NCI-H345 treated with DMSO at 0.1 percent for 48 hours (cell line): ENCODE measurements at regions not wholly inside any gene's neighbourhood (a gene's known extent, or its start where the extent isn't known, plus 50 kb on each side); places are given as distances from the start of the nearest gene placed in this dataset.

Experiments used
- DNase-seq: peaks from one replicate; lab custom pipeline; 2025; ENCODE audit not compliant: unreplicated experiment; lab: John Stamatoyannopoulos, UW

GRCh38 chr2:126748188-126748760 lies 92.3 kb downstream of the GYPC start:
- no peak for DNase-seq

- no peak for DNase-seq
These were observed 93.1 kb downstream of the GYPC start for GRCh38 chr2:126748929-126749518.

DNA sequence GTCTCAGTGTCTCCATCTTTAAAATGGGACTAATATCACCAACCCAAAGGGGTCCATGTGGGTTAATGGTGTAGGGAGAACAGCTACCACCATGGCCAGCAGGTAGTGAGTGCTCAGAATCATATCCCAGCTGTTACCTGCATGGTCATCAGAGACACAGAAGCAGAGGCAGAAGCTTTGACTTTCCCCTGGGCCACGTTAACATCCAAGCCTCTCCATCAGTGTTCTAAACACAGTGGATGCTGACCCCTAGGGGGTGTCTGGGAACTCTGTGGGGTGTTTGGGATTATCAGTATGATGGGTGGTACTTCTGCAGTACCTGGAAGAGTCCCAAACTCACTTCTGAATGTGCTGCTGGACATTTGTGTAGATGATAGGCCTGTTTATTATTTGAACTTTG lies 93.6 kb downstream of the GYPC start:
- no peak for DNase-seq

GRCh38 chr2:126750506-126750905 lies 94.5 kb downstream of the GYPC start:
- DNase-seq = no peak

- no peak for DNase-seq
These were observed 95.5 kb downstream of the GYPC start for GRCh38 chr2:126751477-126751876.

DNA sequence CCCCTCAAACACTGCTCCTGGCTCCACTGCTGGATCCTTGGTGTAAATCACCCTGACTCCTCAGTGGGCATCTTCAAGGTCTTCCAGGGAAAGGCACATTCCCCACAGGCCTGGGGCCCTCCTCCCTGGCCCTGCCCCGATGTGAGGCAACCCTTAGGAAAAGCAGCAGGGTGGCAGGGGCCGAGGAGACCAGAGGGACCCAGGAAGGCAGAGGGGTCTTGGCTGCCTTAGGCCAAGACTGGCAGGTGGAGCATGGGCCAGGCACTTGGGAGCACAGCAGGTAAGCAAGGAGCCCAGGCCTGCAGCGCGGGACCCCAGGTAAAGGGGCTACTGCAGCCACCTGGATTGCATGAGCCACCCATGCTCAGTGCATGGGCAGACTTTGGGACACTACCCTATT lies 96.9 kb downstream of the GYPC start:
- no peak for DNase-seq

DNA sequence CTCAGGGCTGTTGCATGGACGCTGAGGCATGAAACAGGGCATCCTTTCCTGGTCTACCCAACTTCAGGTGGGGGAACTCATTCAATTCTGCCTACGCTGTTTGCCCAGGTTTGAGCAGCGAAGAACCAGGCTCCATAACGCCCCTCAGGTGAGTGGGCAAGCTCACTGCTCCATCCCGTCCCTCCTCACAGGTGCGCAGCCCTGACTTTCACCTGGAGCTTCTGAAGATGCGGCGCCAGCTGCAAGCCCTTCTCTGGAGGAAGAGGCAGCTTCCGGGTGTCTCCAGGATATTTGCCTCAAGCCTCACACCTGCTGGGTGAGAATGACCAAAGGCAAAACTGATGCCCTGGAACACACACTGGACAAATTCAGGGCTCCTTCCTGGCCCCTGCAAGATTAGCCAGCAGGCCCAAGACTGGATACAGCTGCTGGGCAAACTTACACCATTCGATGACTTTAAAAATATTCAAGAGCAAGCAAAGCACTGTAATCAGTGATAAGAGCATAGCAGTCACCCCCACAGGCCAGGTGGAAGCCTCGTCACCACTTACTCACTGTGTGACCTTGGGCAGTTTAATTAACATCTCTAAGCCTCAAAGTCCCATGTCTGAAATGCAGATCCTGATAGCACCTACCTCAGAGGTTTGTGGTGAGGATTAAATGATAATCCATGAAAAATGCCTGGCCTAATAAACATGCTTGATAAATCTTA lies 97.7 kb downstream of the GYPC start:
- DNase-seq = no peak

DNA sequence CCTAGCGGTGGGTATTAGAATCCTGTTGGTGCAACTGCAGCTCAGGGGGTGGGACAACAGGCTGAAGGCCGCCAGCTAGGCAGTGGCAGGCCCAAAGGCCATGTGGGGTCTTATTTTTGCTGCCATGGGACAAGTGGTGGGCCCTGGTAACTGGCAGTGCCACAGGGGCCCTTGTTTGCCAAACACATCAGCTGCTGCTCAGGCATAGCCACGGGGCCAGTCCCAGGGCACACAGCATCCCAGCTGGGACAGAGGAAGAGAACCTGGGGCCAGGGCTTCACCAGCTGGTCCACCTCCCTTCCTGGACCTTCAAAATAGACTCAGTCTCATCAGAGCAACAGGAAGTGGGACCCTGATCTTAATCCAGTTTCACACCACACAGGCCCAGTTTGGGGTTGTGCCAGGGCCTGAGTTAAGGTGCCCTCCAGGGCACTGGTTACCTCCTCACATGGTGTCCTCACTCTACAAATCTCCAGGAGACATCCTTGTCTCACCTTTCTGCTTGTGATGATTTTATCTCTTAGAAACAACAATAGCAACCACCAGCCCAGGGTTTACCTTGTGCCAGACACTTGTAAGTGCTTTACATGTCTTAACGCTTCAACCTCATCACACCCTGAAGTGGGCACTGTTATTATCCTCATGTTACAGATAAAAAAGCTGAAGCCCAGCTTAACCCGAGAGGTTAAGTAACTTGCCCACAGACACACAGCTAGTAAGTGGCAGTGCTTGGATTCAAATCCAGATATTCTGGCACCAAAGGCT lies 98.5 kb downstream of the GYPC start:
- no peak for DNase-seq

- DNase-seq = no peak
These were observed 100.2 kb downstream of the GYPC start for GRCh38 chr2:126756125-126756524.

DNA sequence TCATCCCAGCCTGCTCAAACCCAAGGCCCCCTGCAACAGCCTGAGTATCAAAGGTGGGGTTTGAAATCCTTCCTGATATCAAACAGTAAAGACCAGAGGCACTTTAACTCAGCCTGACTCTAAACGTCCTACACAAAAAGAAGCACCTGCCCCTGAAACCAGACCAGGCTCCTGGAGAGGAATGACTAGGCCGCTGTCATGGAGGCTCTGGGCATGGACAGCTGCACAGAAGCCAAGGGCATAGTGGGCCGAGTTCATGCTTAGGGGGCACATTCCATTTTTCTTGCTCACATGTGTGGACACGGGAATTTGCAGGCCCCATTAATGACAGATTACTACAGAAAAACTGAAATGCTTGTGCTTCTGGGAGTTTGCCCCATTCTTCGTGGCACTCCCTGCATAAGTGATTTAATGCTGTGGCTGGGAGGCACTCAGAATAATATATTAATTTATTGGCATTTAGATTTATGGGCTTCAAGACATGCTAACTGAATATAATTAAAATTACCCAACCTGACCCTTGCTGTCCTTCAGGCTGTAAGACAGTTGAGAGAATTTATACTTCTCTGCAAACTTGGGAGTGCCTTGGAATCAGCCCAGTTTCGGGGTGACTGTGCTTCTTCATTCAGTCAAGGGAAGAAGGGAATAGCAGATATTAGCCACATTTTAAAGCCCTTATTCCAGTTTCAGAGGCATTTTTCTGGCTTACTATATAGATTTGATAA lies 105.5 kb downstream of the GYPC start:
- DNase-seq = no peak

GRCh38 chr2:126761981-126762878 lies 106.3 kb downstream of the GYPC start:
- no peak for DNase-seq

DNA sequence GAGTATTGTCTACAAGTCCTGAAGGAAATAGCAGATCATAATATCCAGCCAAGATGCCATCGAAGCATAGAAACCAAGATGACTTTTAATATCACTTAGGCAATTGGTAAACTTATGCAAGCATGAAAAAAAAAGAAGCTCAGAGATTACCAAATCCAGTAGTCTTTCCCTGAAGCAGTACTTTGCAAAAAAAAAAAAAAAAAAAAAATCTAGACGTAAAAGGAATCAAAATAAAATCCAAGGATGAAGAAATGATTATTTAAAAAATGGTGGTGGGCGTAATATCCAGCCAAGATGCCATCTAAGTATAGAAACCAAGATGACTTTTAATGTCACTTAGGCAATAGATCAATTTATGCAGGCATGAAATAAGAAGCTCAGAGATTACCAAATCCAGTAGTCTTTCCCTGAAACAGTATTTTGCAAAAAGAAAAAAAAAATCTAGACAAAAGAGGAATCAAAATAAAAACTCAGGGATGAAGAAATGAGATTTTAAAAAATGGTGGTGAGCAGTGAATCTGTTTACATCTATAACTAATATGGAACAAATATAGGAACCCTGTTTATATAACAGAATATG lies 108.8 kb downstream of the GYPC start:
- DNase-seq = no peak

DNA sequence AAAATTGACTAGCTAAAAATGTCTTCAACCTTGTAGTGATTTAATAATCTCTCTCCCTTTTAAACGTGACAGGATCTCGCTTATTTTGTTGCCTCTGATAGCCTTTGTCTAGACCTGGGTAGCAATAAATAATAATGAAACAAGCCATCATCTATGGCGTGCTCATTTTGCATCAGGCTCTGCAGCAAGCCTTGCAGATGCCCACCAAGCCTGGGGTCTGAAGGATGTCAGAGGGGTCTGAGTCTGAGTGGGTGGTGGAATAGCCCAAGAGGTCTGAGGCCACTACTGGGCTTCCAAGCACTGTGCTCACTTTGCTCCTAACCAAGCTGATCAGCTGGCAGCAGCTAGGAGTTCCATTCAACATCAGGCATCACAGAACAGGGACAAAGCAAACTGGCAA lies 109.4 kb downstream of the GYPC start:
- no peak for DNase-seq

GRCh38 chr2:126766295-126766968 lies 110.5 kb downstream of the GYPC start:
- DNase-seq = no peak

DNA sequence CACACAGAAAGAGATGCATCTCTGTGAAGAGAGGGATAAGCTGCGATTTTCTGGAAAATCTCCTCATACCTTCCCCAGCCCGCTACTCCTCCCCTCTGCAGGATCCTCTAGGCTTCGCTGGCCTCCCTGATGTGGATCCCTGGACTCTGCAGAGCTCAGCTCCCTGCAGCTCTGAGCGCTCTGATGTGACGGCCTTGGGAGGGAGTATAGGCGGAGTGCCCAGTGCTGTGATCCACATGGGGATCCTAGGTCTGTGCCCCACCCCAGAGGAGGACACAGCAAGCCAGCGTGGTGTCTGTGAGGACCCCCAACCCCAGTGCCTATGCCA lies 111.0 kb downstream of the GYPC start:
- no peak for DNase-seq

- no peak for DNase-seq
These were observed 113.2 kb downstream of the GYPC start for GRCh38 chr2:126769118-126769517.

- DNase-seq = no peak
These were observed 114.5 kb downstream of the GYPC start for GRCh38 chr2:126770466-126770865.

- DNase-seq = no peak
These were observed 115.1 kb downstream of the GYPC start for GRCh38 chr2:126771094-126771493.

- no peak for DNase-seq
These were observed 115.7 kb downstream of the GYPC start for GRCh38 chr2:126771501-126772195.
